SK-N-SH (cell line): ENCODE measurements at regions not wholly inside any gene's neighbourhood (a gene's known extent, or its start where the extent isn't known, plus 50 kb on each side); places are given as distances from the start of the nearest gene placed in this dataset.

Experiments
- CTCF ChIA-PET: fragments of 300-600, 350-600 bp; formaldehyde crosslinking; extraction: SDS; loops from one replicate; lab custom pipeline; 2021; lab: Yijun Ruan, JAX
- POLR2A ChIA-PET: fragments of 350-600 bp; sonication (Branson Sonifier 250); formaldehyde crosslinking; extraction: SDS; loops from one replicate; lab custom pipeline; 2020; ENCODE audit warnings: antibody characterized with exemption, inconsistent platforms; lab: Yijun Ruan, JAX
- DNase-seq: peaks from one replicate; pipeline ENCODE4 v3.0.0; 2012
- H2AFZ ChIP-seq: fragments of 200-600 bp; sonication (generic); 2 replicates; pipeline ENCODE4 v1.8.1; 2016; ENCODE audit warnings: antibody characterized with exemption, mild to moderate bottlenecking, low read depth
- H3F3A ChIP-seq: fragments of 200-600 bp; sonication (generic); replicated peaks from 2 replicates; pipeline ENCODE3; 2016; ENCODE audit warnings: antibody characterized with exemption, mild to moderate bottlenecking; ENCODE audit not compliant: insufficient read depth
- H3K27ac ChIP-seq, 2 experiments: fragments of 200-500 bp in 1 of 2; fragments of 200-600 bp in 1 of 2; sonication (Bioruptor generic) in 1 of 2; sonication (generic), shearing (Covaris generic) in 1 of 2; 2 replicates each; pipeline versions ENCODE4 v1.5.1 to v1.6.1; 2014 to 2016; ENCODE audit warnings: low read depth in 2 of 2, inconsistent platforms in 1 of 2, low read length in 1 of 2, mild to moderate bottlenecking in 1 of 2, mixed read lengths in 1 of 2
- H3K27me3 ChIP-seq: fragments of 200-600 bp; sonication (generic), shearing (Covaris generic); 2 replicates; pipeline ENCODE4 v1.6.1; 2016; ENCODE audit warnings: mixed run types; ENCODE audit not compliant: insufficient read depth
- H3K36me3 ChIP-seq, 2 experiments: fragments of 200-500 bp in 1 of 2; fragments of 200-600 bp in 1 of 2; sonication (Bioruptor generic) in 1 of 2; sonication (generic) in 1 of 2; replicated peaks in 1 of 2; 2 replicates each; pipeline versions ENCODE3 to v1.5.1; 2014 to 2016; ENCODE audit warnings: low read length in 1 of 2, mild to moderate bottlenecking in 1 of 2; ENCODE audit not compliant: insufficient read depth in 2 of 2, control insufficient read depth in 1 of 2
- H3K4me1 ChIP-seq, 2 experiments: fragments of 200-500 bp in 1 of 2; fragments of 200-600 bp in 1 of 2; sonication (Bioruptor generic) in 1 of 2; sonication (generic), shearing (Covaris generic) in 1 of 2; 2 replicates each; pipeline versions ENCODE4 v1.5.1 to v1.6.1; 2014 to 2016; ENCODE audit warnings: low read depth in 1 of 2, low read length in 1 of 2, mixed run types in 1 of 2; ENCODE audit not compliant: insufficient read depth in 2 of 2, control insufficient read depth in 1 of 2
- H3K4me2 ChIP-seq: fragments of 200-600 bp; sonication (generic), shearing (Covaris generic); 2 replicates; pipeline ENCODE4 v1.6.1; 2017; ENCODE audit warnings: mixed run types
- H3K4me3 ChIP-seq, 2 experiments: fragments of 200-500 bp in 1 of 2; fragments of 200-600 bp in 1 of 2; sonication (Bioruptor generic) in 1 of 2; sonication (generic), shearing (Covaris generic) in 1 of 2; 2 replicates each; pipeline versions ENCODE4 v1.5.1 to v1.8.1; 2014 to 2016; ENCODE audit warnings: low read depth in 2 of 2, inconsistent platforms in 1 of 2, low read length in 1 of 2, mild to moderate bottlenecking in 1 of 2, mixed read lengths in 1 of 2, moderate library complexity in 1 of 2
- H3K79me2 ChIP-seq: fragments of 200-600 bp; sonication (generic); 2 replicates; pipeline ENCODE4 v1.8.1; 2017; ENCODE audit warnings: mild to moderate bottlenecking; ENCODE audit not compliant: insufficient read depth
- H3K9ac ChIP-seq: fragments of 200-600 bp; sonication (generic); 2 replicates; pipeline ENCODE4 v1.6.1; 2017; ENCODE audit warnings: mixed run types
- H3K9me2 ChIP-seq: fragments of 200-600 bp; sonication (generic); 2 replicates; pipeline ENCODE4 v1.6.1; 2017; ENCODE audit warnings: mixed run types
- H3K9me3 ChIP-seq: fragments of 200-600 bp; sonication (generic); 2 replicates; pipeline ENCODE4 v1.6.1; 2017; ENCODE audit warnings: mixed run types, mild to moderate bottlenecking, moderate library complexity
- H4K20me1 ChIP-seq: fragments of 200-600 bp; sonication (generic); 2 replicates; pipeline ENCODE4 v1.6.1; 2017; ENCODE audit warnings: mild to moderate bottlenecking, mixed run types; ENCODE audit not compliant: insufficient read depth
- ELF1 ChIP-seq: IDR thresholded peaks from 2 replicates; pipeline ENCODE4 v1.4.0; 2012
- EP300 ChIP-seq, 2 experiments: IDR thresholded peaks; 2 replicates each; pipeline versions ENCODE4 v1.4.0 to v1.6.1; 2012; ENCODE audit warnings: borderline replicate concordance in 1 of 2, low read depth in 1 of 2, low read length in 1 of 2
- EZH2phosphoT487 ChIP-seq: fragments of 200-600 bp; sonication (generic); IDR thresholded peaks from 2 replicates; pipeline ENCODE4 v1.6.1; 2017; ENCODE audit warnings: low read depth, mixed run types, mild to moderate bottlenecking, antibody characterized with exemption, moderate library complexity, borderline replicate concordance
- FOXM1 ChIP-seq: IDR thresholded peaks from 2 replicates; pipeline ENCODE4 v1.4.0; 2012; ENCODE audit warnings: low read depth, mild to moderate bottlenecking
- GABPA ChIP-seq: IDR thresholded peaks from 2 replicates; pipeline ENCODE4 v1.4.0; 2012; ENCODE audit warnings: low read depth, mild to moderate bottlenecking
- GATA2 ChIP-seq: sonication (generic); formaldehyde crosslinking; IDR thresholded peaks from 2 replicates; pipeline ENCODE4 v1.5.0; 2020; ENCODE audit warnings: mild to moderate bottlenecking, missing genetic modification reagents
- NFIC ChIP-seq: IDR thresholded peaks from 2 replicates; pipeline ENCODE4 v1.4.0; 2012; ENCODE audit warnings: borderline replicate concordance
- NRF1 ChIP-seq: IDR thresholded peaks from 2 replicates; pipeline ENCODE4 v1.6.1; 2012; ENCODE audit warnings: low read depth, mild to moderate bottlenecking, low read length
- POLR2AphosphoS5 ChIP-seq: IDR thresholded peaks from 2 replicates; pipeline ENCODE4 v1.6.1; 2012; ENCODE audit warnings: low read depth, low read length
- RCOR1 ChIP-seq: fragments of 150-350 bp; IDR thresholded peaks from 2 replicates; pipeline ENCODE4 v1.6.1; 2017; ENCODE audit warnings: antibody characterized with exemption, low read length
- REST ChIP-seq: IDR thresholded peaks from 2 replicates; pipeline ENCODE4 v1.6.1; 2012; ENCODE audit warnings: mild to moderate bottlenecking, low read depth, low read length, moderate library complexity
- RFX5 ChIP-seq: IDR thresholded peaks from 2 replicates; pipeline ENCODE4 v1.6.1; 2012; ENCODE audit warnings: mild to moderate bottlenecking, improper control_type of control experiment, low read length
- SIN3A ChIP-seq: IDR thresholded peaks from 2 replicates; pipeline ENCODE4 v1.6.1; 2012; ENCODE audit warnings: low read depth, mild to moderate bottlenecking, low read length, moderate library complexity, borderline replicate concordance
- SMC3 ChIP-seq: IDR thresholded peaks from 2 replicates; pipeline ENCODE4 v1.6.1; 2012; ENCODE audit warnings: low read depth, low read length, improper control_type of control experiment
- TAF1 ChIP-seq: IDR thresholded peaks from 2 replicates; pipeline ENCODE4 v1.6.1; 2012; ENCODE audit warnings: low read depth, mild to moderate bottlenecking, low read length, moderate library complexity, borderline replicate concordance
- USF1 ChIP-seq: IDR thresholded peaks from 2 replicates; pipeline ENCODE4 v1.4.0; 2012; ENCODE audit warnings: low read depth, borderline replicate concordance
- ZBTB33 ChIP-seq: IDR thresholded peaks from 2 replicates; pipeline ENCODE4 v1.4.0; 2012; ENCODE audit warnings: low read depth, borderline replicate concordance
- WGBS: methylation state at CpG from one replicate; pipeline ENCODE4 v1.1.6; 2017; ENCODE audit warnings: low lambda C conversion rate; 5-methylcytosine and 5-hydroxymethylcytosine counted together
- TF ChIP-seq, protein P1 (sequence below): IDR thresholded peaks from 2 replicates; pipeline ENCODE4; 2012
- TF ChIP-seq, protein P2 (sequence below): fragments of 150-350 bp; IDR thresholded peaks from 2 replicates; pipeline ENCODE4 v1.6.1; 2017; ENCODE audit warnings: antibody characterized with exemption, low read length, low read depth, borderline replicate concordance

GRCh38 chr10:49241385-49241784, 53.2 kb upstream of the TMEM273 start:
- H3K4me2 ChIP-seq: no peak overlapping the region
- H3K9ac ChIP-seq: no peak overlapping the region
- TF ChIP-seq EP300 (IDR thresholded peaks at IDR 0.05; ENCODE audit: borderline replicate concordance in 1 of 2, low read depth in 1 of 2, low read length in 1 of 2) (no peak), NFIC (no peak), POLR2AphosphoS5 (no peak), SIN3A (no peak), GATA2 (CRISPR knock-in tag) (no peak), TAF1 (no peak), GABPA (no peak), RFX5 (no peak), ZBTB33 (no peak), FOXM1 (no peak), REST (no peak), ELF1 (no peak), SMC3 (no peak), EZH2phosphoT487 (no peak), NRF1 (no peak), USF1 (no peak), RCOR1 (no peak)
- TF ChIP-seq, protein P1, sequence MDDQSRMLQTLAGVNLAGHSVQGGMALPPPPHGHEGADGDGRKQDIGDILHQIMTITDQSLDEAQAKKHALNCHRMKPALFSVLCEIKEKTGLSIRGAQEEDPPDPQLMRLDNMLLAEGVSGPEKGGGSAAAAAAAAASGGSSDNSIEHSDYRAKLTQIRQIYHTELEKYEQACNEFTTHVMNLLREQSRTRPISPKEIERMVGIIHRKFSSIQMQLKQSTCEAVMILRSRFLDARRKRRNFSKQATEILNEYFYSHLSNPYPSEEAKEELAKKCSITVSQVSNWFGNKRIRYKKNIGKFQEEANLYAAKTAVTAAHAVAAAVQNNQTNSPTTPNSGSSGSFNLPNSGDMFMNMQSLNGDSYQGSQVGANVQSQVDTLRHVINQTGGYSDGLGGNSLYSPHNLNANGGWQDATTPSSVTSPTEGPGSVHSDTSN: no peak
- TF ChIP-seq, protein P2, sequence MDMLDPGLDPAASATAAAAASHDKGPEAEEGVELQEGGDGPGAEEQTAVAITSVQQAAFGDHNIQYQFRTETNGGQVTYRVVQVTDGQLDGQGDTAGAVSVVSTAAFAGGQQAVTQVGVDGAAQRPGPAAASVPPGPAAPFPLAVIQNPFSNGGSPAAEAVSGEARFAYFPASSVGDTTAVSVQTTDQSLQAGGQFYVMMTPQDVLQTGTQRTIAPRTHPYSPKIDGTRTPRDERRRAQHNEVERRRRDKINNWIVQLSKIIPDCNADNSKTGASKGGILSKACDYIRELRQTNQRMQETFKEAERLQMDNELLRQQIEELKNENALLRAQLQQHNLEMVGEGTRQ: no peak
- no peaks in the 10 kb centered on the region for H3F3A ChIP-seq
- no peak overlapping the region for H2AFZ ChIP-seq
- no peaks in the 10 kb centered on the region for H3K27me3 ChIP-seq
- CTCF ChIA-PET: no interaction called here
- POLR2A ChIA-PET: no interaction called here
- no peaks in the 10 kb centered on the region for H3K9me2 ChIP-seq
- H3K79me2 ChIP-seq: no peaks in the 10 kb centered on the region
- no peaks in the 10 kb centered on the region for H4K20me1 ChIP-seq
- WGBS: 11% methylated on average over 2 of the region's 2 CpGs
- DNase-seq: no peak
- H3K4me3 ChIP-seq: no peak overlapping the region
- peaks cover 0 to 7% of the 10 kb centered on the region in 2 experiments; a peak in 1 of 4 replicates for H3K4me1 ChIP-seq
- no peak overlapping the region for H3K27ac ChIP-seq
- H3K9me3 ChIP-seq: no peaks in the 10 kb centered on the region
- H3K36me3 ChIP-seq: no peaks in the 10 kb centered on the region
